ENCODE measurements at regions not wholly inside any gene's neighbourhood (a gene's known extent, or its start where the extent isn't known, plus 50 kb on each side); places are given as distances from the start of the nearest gene placed in this dataset.

DNA sequence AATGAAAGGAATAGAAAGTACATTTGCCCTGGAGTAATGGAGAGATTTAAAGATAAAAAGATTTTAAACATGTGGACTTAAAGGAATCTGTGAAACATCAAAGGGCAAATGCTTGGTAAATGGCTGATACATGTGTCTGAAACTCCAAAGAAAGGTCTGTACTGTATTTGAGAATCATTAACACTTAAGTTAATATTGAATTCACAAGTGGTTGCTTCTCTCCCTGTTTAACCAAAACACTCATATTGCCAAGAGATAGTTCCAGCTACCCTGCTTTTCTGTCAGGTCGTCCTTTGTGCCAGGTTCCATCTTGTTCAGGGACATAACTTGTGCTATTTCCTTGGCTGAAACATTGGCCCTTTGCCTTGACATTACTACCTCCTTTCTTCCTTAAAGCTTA is 171.3 kb upstream of the HS3ST5 start:
- DNase-seq, result no peak

DNA sequence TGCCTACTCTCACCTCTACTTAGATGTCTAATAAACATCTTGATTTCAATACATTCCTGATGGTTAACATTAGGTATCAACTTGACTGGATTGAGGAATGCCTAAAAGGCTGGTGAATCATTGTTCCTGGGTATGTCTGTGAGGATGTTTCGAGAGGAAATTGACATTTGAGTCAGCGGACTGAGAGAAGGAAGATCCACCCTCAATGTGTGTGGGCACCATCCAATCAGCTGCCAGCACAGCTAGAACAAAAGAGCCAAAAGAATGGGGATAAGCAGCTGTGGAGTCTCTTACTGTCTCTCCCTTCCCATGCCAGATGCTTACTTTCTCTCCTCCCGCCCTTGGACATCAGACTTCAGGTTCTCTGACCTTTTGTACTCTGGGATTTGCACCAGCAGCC is 128.6 kb upstream of the HS3ST5 start:
- DNase-seq, result no peak

DNA sequence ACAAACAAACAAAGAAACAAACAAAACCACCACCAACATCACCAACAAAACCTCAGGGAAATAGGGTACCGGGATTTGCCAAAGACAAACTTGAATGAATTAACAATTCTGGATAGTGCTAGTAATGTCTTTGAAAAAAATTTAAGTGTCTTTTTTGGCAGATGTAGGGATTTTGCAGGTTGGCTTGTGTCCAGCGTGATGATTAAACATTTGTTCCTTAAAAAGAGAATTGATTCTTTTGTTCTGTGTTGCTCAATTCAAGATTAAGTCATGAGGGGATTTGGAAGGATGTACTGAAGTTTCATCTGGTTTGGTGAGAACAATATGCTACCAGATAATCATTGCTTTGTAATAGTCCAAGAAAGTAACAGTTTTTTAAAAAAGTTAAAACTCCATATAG is 125.1 kb upstream of the HS3ST5 start:
- no peak for DNase-seq

DNA sequence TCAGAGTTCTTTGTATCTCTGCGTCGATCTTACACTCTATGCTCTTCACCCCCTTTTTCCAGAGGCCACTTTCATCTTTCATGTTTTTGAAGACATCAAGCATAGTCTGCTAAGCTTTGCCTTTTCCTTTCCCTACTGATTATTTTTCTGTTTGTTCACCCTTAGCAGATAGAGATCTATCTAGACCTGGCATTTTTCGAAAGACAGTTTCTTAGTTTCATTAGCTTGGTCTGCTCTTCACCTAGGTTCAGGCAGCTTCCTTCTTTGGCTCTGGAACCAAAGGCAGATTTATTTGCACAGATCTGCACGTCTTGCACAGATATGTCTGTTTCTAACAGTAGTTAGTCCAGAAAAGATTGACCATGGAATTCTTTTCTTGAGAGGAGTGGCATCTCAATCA is 122.7 kb upstream of the HS3ST5 start:
- no peak for DNase-seq

DNA sequence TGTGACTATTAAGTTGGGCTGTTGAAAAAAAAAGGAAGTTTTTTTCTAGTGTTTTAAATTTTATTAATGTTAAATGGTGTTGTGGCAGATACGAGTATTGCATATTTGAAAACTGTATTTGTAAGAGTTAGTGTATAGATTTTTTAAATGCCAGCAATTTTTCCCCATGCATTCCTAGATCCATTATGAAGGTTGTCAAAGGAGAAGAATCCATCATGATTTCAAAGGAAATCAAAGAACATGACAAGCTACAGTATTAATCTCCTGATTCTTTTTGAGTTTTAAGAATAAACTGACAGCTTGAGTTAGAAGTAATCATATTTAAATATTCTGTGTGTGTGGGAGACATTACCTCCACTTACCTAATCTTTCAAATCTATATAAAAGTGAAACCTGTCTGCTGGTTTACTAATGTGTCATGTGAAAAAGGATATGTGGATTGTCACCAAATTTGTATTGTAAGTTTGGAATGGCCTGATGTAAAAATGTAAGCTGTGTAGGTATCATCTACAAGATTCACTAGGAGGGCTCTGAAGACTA is 111.0 kb upstream of the HS3ST5 start:
- DNase-seq, result no peak

DNA sequence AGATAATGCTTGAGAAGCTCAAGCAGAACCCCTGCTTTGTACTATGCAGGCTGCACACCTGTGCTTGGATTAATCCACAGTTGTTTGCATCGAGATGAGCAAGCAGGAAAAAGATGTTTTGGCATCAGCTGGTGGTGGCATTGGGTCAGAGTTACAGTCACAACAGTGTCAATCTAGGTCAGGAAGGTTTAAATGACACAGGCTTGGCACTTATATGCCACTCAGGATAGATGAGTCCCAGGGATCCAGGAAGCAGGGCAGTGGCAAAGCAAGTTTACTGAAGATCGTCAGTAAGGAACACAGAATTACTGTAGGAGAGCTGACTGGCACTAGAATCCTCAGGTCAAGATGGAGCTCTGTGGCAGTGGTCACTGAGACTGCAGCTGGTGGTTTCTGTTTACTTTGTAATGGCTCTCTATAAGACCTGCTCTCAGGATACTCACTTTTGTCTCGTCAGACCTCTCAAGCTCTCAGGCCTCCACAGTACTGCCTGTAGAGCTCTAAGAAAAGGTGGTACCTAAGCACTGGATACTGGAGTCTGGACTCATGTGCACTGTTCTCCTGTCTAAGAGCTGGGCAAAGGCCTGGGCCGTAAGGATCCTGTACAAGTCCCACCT is 110.1 kb upstream of the HS3ST5 start:
- DNase-seq, result no peak

DNA sequence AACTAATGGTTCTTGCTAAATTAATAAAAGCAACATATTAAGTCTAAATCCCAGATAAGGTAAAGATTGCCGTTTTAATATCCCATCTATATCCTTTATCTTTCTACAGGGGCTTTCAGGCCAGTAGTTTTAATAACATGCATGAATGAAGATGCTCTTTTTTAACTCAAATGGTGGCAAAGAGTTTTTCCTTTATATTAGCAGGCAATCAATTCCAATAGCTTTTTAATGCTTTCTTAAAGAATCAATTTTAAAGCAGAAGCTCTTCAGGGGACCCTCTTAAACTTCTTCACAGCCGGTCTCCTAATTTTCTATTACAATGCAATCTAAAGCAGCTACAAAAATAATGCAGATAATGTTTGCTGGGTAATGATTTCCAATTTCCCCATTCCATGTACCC is 107.8 kb upstream of the HS3ST5 start:
- DNase-seq, result no peak

DNA sequence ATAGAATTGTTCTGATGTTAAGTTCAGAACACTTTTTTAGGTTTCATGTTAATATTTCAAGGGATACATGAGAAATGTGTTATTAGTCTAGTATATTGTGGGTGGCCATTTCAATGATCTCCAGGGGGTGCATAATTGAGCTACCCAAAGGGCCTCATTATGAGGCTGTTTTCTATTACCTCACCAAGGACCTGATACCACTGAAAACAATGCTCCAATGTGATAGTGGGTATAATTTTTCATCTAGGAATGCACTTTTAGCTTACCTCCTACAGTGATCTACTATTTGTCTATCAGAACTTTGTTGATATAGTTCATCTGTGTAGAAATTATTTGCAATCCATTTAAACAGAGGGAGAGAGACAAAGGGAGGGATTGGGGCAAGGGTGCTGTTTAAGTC is 106.8 kb upstream of the HS3ST5 start:
- no peak for DNase-seq

DNA sequence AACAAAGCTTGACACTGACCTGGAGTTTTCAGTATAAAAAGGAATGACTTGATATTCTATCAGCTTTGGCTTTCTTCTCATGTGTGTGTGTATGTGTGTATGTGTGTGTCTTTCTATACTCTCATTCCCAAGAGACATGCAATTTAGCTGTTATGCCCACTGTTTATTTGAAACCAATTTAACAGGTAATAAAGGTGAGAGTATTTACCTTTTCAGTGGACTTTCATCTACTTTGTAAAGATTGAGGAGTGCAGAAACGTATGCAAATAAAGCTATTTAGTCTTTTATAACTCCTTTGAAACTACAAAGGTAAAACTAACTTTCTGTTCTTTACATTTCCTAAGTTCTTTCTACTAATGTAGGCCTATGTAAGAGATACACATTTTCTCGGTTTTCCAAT is 103.5 kb upstream of the HS3ST5 start:
- no peak for DNase-seq

DNA sequence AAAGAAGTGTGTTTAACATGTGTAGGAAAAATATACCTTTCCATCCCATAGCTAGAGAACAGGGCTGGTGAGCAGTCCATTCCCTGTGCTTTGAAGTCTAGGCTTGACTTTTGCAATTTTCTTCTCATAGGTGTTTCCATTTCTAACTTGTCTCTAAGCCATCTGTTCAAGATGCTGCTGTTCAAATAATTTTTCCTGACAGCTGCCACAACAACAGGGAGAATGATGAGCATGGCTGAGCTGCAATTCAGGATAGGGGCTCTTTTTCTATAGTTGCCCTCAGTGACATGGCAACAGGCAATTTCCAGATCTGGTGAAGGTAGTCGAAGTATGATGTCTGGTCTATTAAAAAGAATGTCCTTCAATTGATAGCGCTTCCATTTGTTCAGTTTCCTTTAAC is 103.0 kb upstream of the HS3ST5 start:
- no peak for DNase-seq

DNA sequence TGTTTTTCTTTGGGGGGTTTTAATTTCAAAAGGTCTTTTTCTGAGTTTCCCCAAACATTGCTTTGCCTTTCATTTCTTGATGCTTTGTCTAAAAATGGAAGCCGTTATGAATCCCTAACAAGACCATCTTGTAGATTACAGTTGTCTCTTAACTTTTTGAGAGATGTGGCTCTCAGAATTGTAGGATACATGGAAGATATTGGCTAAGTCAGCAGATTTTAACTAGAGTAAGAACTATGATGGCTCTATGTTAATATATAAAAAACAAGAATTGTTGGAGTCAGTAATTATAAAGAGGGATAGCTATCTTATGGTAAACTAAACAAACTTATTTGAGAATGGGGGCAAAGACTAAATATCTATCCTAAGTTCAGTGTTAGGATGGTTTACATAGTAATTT is 96.6 kb upstream of the HS3ST5 start:
- no peak for DNase-seq

DNA sequence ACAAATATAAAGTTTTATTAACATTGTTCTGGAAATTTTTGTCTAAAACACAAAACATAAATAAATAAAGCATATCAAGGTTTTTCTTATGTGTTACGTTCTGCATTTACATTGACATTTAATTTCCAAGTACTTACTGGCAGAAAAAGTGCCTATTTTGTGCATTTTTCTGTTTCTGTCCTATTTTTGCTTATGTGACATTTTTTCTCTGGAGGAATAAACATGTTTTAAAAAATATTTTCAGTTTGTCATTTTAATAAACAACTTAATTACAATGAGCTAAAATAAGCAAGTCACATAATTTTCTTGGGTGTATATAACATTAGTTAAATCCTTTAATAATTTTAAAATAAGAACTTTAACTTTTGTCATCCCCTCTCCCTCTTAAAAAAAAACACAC is 94.4 kb upstream of the HS3ST5 start:
- no peak for DNase-seq

DNA sequence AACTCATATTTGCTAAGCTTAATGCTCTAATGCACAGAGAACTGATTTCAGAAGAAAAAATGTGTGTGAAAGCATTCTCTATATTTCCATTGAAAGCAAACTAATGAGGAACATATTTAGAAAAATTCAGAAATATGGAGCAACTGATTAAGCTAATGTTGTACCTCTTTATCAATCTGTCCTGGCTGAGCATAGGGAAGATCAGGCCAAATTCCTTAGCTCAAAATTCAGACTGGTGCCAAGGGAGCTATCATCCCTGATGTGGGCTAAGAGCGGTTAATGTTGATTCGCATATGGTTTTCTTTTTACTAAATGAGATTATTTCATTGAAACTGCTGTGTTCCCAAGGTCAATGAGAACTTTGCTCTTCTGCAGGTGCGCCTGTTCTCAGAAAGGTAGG is 93.9 kb upstream of the HS3ST5 start:
- DNase-seq, result no peak

DNA sequence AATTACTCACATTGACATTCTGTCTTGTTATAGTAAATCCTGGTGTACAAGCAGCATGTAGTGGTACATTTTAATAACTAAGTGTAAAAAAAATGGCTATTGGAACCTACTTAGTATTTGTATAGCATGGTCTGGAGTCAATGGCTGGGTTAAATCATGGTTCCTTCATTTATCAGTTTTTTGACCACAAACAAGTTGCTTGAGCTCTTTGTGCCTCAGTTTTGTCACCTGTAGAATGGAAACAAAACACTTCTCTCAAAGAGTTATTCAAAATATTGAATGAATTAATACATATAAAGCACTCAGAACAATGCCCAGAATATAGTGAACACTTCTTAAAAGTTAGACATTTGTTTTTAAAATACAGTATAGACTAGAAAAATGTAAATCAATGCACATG is 93.2 kb upstream of the HS3ST5 start:
- no peak for DNase-seq

DNA sequence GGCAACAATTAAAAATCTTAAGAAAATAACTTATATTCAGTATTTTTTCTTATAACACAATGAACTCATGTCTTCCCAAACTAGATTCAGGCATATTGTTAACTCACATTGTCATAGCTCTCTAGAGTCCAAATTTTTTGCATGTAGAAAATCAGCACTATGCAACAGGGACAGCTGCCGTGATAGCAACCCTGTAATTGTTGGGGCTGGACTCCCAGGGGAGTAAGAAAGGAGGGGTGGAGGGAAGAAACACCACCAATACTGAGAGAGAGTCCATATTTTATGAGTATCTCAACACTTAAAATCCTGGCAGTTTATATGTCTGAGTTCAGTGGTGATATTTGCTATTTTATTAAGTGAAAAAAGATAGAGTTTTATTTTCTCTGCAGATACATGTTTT is 89.6 kb upstream of the HS3ST5 start:
- no peak for DNase-seq

DNA sequence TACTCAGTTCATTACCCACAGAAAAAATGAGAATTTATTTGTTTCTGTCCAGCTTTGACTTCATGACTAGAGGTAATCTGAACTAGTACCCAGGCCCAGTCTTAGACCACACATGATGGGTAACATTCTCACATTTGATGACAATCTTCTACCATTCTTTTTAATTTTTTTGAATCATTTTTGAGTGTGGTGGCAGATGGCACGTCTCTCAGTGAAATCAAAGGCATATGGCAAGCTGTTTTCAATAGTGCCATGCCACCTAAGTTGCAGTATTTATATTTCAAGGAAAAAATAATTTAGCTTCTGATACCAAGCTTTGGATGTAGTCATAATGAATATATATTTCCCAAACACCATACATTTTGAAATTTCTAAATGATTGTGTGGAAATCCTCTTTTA is 88.8 kb upstream of the HS3ST5 start:
- DNase-seq, result no peak

DNA sequence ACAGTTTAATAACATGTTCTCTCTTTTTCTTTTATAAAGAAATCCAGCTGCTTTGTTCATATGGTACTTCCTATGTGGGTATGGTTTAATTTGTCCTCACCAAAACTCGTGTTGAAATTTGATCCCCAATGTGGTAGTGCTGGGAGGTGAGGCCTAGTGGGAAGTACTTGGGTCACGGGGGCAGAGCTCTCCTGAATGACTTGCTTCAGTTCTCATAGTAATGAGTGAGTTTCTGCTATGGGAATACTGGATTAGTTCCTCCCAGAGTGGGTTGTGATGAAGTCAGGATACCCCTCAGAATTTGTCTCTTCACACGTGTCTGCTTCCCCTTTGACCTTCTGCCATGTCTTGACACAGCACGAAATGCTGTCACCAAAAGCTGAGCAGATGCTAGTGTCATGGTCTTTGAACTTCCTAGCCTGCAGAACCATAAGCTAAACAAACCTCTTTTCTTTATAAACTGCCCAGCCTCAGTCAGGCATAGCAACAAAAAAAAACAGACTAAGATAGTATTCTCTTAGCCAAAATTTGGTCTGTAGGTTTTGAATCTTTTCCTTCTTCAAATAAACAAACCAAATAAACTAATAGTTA is 87.8 kb upstream of the HS3ST5 start:
- DNase-seq, result no peak

DNA sequence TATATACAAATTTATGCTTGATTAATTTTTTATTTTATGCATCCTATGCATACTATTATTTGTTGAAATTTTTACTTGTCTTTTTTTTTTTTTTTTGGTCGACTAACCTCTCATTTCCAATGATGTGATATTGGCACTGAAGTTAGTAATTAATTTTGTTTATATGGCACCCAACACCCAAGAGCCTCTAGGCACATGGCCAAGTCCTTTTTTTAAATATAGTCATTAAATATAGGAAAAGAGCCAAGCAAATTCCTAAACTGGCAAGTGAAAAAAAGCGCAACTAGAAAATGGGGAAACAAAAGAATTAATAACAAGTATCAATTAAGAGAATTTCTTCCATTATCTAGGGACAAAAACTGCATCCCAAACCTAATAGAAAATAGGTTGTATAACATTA is 85.5 kb upstream of the HS3ST5 start:
- no peak for DNase-seq

DNA sequence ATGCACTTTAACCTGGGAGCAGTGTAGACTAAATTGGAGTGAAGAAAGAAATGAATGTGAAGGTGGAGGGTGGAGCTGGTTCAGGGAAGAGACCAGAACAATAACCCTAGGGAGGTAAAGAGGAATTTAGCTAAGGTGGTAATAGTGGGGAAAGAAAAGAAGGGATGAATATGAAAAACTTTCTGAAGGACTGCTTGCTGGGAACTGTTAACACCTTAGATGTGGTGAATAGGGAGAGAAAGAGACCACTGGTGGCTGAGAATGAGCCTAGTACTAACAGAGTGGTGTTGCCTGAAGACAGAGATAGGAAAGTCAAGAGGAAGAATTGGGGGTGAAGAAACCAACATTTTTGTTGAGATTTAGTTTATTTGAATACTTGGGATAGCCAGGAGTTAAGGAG is 78.4 kb upstream of the HS3ST5 start:
- DNase-seq, result no peak

DNA sequence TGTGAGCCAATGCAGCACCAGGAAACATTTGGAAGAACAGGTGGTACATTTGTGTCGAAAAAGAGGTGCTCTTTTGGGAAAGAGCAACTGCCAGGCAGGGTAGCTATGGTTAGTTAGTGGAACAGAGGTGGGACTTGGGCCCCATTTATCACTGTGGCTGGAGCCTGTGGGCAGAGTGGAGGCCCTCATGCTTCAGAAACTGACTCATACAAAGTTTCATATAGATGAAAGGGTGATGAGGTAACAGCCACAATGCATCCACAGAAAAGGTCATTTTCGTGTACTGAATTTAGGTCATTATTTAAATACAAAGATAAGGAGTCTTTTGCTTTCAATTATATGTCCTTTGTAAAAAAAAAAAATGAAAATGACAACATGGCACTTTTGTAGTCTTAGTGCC is 76.4 kb upstream of the HS3ST5 start:
- DNase-seq, result no peak

DNA sequence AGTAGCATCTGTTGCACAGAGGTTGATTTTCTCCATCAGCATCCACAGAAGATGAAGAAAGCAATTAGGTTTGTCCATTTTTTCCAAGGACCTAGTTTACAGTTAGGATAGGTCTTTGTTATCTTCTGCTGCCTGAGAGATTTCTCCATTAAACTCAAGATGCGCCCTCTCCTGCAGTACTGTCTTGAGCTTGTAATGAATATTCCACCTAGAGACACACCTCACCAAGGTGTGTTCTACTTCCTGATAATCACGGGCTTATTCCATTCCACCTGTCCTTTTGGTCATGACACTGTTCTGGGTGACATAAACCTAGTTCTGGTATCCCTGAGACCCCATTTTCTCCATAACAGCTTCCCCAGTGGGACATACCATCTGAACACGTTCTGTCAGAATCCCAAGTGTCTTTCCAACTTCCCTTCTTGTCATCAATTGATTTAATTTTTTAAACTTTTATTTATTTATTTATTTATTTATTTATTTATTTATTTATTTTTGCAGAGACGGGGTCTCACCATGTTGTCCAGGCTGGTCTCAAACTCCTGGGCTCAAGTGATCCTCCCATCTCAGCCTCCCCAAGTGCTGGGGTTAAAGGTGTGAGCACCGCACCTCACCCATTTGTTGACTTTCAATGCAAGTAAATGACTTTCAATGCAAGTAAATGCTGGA is 75.6 kb upstream of the HS3ST5 start:
- no peak for DNase-seq

DNA sequence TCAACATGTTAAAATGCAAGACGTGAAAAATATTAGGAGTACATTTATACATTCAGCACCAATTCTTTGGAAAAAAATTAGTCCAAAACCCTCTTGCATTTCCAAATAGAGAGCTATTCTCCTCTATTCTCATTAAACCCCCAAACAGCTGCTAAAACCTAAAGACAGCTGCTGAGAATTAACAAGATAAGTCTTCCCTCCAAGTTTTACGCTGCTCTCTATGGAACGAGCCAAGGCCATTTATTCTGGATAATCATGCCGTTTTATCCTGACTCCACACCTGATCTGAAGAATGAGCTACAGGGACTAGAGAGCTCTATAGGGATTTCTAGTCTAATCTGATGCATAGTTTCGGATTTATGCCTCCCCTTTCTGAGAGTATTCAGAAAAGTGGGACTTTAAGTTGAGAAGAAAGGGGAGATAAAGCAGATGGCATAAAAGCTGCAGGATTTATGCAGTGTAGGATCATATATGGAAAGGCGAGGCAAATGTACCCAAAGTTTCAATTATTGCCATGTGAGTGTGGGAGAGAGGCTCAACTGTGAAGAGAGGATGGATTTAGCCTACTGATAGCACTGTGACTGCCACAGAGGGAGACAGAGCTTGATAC is 64.7 kb upstream of the HS3ST5 start:
- DNase-seq, result no peak

DNA sequence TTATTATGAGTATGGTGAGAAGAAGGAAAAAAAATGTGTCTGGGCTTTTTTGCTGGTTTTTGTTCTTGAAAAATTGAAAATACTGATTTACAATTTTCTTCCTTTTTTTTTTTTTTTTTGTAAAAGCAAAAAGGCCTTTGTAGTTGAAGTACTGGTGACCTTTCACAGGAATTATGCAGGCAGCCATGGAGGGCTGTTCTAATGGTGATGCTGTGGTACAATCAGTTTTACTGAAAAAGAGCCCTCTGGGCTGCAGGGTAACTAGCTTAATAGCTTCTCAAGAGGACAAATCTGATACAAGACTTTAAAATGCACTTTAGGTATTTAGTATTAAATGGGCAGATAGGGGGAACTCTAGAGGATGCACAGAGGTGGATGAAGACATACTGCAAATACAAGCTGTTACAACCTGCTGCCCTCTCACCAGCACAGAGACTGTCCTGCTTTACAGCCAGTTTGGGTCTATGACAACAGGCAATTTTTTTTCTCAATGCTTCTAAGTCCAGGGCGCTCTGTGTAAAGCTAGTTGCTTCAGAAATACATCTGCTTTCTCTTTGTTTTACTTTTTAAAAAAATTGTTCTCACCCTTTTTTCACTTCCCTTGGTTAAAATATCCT is 61.6 kb upstream of the HS3ST5 start:
- no peak for DNase-seq

DNA sequence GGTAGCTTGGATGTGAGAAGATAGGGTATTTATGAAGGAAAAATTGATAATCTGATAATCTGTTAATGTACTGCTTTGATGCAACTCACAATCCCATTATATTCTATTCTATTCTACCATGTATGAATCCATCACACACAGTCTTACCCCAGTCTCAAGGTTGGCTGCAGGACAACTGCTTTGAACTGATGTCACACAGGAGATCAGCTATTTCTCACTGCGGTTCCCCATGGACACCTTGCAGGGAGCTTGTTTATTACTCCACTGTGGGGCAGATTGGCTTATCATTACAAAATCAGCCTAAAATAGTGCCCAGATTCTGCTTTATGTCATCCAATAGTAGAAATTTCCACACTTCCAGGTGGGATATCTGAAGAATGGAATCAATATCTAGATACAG is 61.0 kb upstream of the HS3ST5 start:
- DNase-seq, result no peak

Measured in fibroblast of upper back skin (primary cell).